Loucy (cell line): ENCODE measurements at regions not wholly inside any gene's neighbourhood (a gene's known extent, or its start where the extent isn't known, plus 50 kb on each side); places are given as distances from the start of the nearest gene placed in this dataset.

ENCODE experiments used
- H2AFZ ChIP-seq: fragments of 200-600 bp; sonication (generic); 2 replicates; pipeline ENCODE4 v1.6.0; 2016; ENCODE audit warnings: antibody characterized with exemption, mild to moderate bottlenecking, low read length, moderate library complexity
- H3F3A ChIP-seq: fragments of 200-600 bp; 2 replicates; pipeline ENCODE4 v1.6.0; 2016; ENCODE audit warnings: antibody characterized with exemption, low read depth, mild to moderate bottlenecking
- H3K27me3 ChIP-seq: fragments of 200-600 bp; sonication (generic); 2 replicates; pipeline ENCODE4 v1.6.1; 2014; ENCODE audit warnings: low read length, mild to moderate bottlenecking; ENCODE audit not compliant: insufficient read depth, poor library complexity, severe bottlenecking
- H3K36me3 ChIP-seq: fragments of 200-600 bp; sonication (generic); 2 replicates; pipeline ENCODE4 v1.6.1; 2016; ENCODE audit warnings: low read length; ENCODE audit not compliant: insufficient read depth
- H3K4me1 ChIP-seq: fragments of 200-600 bp; sonication (generic); 2 replicates; pipeline ENCODE4 v1.5.1; 2014; ENCODE audit warnings: low read length, mild to moderate bottlenecking; ENCODE audit not compliant: insufficient read depth, poor library complexity, severe bottlenecking
- H3K4me2 ChIP-seq: fragments of 200-600 bp; sonication (generic); 2 replicates; pipeline ENCODE4 v1.6.0; 2014; ENCODE audit warnings: antibody characterized with exemption, low read length, low read depth, mild to moderate bottlenecking; ENCODE audit not compliant: poor library complexity, severe bottlenecking
- H3K4me3 ChIP-seq: fragments of 200-600 bp; sonication (generic); 2 replicates; pipeline ENCODE4 v1.5.1; 2014; ENCODE audit warnings: low read length, mild to moderate bottlenecking, mixed read lengths; ENCODE audit not compliant: poor library complexity, severe bottlenecking
- H3K79me2 ChIP-seq: fragments of 200-600 bp; sonication (generic); 2 replicates; pipeline ENCODE4 v1.6.1; 2014; ENCODE audit warnings: low read length; ENCODE audit not compliant: insufficient read depth
- H3K9ac ChIP-seq: fragments of 200-600 bp; sonication (generic); 2 replicates; pipeline ENCODE4 v1.6.0; 2014; ENCODE audit warnings: mild to moderate bottlenecking, low read depth, low read length, moderate library complexity; ENCODE audit not compliant: poor library complexity, severe bottlenecking
- H3K9me2 ChIP-seq: fragments of 200-600 bp; sonication (generic); replicated peaks from 2 replicates; pipeline ENCODE4 v1.6.1; 2016; ENCODE audit warnings: low read depth, low read length, mixed read lengths
- H3K9me3 ChIP-seq: fragments of 200-600 bp; sonication (generic); 2 replicates; pipeline ENCODE4 v1.6.1; 2014; ENCODE audit warnings: mild to moderate bottlenecking, antibody characterized with exemption, low read length, low read depth; ENCODE audit not compliant: insufficient read depth
- H4K20me1 ChIP-seq: fragments of 200-600 bp; sonication (generic); 2 replicates; pipeline ENCODE4 v1.6.0; 2014; ENCODE audit warnings: antibody characterized with exemption, low read length, mild to moderate bottlenecking; ENCODE audit not compliant: insufficient read depth, poor library complexity, severe bottlenecking
- EZH2phosphoT487 ChIP-seq: fragments of 200-600 bp; IDR thresholded peaks from 2 replicates; pipeline ENCODE4 v1.6.1; 2018; ENCODE audit warnings: antibody characterized with exemption, mild to moderate bottlenecking, moderate library complexity, borderline replicate concordance
- TF ChIP-seq, protein P1 (sequence below): fragments of 200-600 bp; sonication (generic); conservative IDR thresholded peaks from 2 replicates; pipeline ENCODE4 v1.5.1; 2014; ENCODE audit warnings: mild to moderate bottlenecking, antibody characterized with exemption, low read length

GRCh38 chr17:73899839-73900238 lies 255.6 kb upstream of the SDK2 start:
- TF ChIP-seq EZH2phosphoT487: no peak
- TF ChIP-seq, protein P1, sequence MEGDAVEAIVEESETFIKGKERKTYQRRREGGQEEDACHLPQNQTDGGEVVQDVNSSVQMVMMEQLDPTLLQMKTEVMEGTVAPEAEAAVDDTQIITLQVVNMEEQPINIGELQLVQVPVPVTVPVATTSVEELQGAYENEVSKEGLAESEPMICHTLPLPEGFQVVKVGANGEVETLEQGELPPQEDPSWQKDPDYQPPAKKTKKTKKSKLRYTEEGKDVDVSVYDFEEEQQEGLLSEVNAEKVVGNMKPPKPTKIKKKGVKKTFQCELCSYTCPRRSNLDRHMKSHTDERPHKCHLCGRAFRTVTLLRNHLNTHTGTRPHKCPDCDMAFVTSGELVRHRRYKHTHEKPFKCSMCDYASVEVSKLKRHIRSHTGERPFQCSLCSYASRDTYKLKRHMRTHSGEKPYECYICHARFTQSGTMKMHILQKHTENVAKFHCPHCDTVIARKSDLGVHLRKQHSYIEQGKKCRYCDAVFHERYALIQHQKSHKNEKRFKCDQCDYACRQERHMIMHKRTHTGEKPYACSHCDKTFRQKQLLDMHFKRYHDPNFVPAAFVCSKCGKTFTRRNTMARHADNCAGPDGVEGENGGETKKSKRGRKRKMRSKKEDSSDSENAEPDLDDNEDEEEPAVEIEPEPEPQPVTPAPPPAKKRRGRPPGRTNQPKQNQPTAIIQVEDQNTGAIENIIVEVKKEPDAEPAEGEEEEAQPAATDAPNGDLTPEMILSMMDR: no peak
- H3K36me3 ChIP-seq: no peaks in the 10 kb centered on the region
- H3K79me2 ChIP-seq: no peaks in the 10 kb centered on the region
- no peak overlapping the region for H3K4me2 ChIP-seq
- H3K9ac ChIP-seq: no peak overlapping the region
- H3K4me3 ChIP-seq: no peak overlapping the region
- H3K4me1 ChIP-seq: no peaks in the 10 kb centered on the region
- H3F3A ChIP-seq: no peaks in the 10 kb centered on the region
- no peaks in the 10 kb centered on the region for H3K9me2 ChIP-seq
- H3K27me3 ChIP-seq: no peaks in the 10 kb centered on the region
- no peaks in the 10 kb centered on the region for H3K9me3 ChIP-seq
- H2AFZ ChIP-seq: no peak overlapping the region
- no peaks in the 10 kb centered on the region for H4K20me1 ChIP-seq

- no peaks in the 10 kb centered on the region for H3K9me3 ChIP-seq
- H3K27me3 ChIP-seq: no peaks in the 10 kb centered on the region
- no peak for TF ChIP-seq EZH2phosphoT487
- TF ChIP-seq, protein P1: no peak
- no peaks in the 10 kb centered on the region for H4K20me1 ChIP-seq
- no peaks in the 10 kb centered on the region for H3K4me1 ChIP-seq
- no peaks in the 10 kb centered on the region for H3K79me2 ChIP-seq
- H3F3A ChIP-seq: no peaks in the 10 kb centered on the region
- H3K9ac ChIP-seq: no peak overlapping the region
- H3K36me3 ChIP-seq: no peaks in the 10 kb centered on the region
- H3K4me2 ChIP-seq: no peak overlapping the region
- H3K9me2 ChIP-seq: no peaks in the 10 kb centered on the region
- H2AFZ ChIP-seq: no peak overlapping the region
- H3K4me3 ChIP-seq: no peak overlapping the region
These were observed 256.3 kb upstream of the SDK2 start for GRCh38 chr17:73900516-73900915.

DNA sequence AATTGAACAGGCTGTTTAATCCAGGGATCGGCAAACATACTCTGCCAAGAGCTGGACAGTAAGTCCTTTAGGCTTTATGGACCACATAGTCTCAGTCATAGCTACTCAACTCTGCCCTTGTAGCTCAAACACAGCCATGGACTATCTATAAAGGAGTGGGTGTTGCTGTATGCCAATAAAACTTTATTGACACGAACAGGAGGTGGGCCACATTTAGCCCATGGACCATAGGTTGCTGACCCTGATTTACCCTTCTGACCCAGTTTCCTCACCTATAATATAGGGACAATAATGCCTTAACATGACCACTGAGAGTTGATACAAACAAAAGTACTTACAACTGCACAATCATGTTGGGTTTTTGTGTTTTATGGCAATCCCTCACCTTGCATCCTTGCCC lies 257.0 kb upstream of the SDK2 start:
- H3K79me2 ChIP-seq: no peaks in the 10 kb centered on the region
- H2AFZ ChIP-seq: no peak overlapping the region
- H3K27me3 ChIP-seq: peaks cover 4% of the 10 kb centered on the region
- no peak for TF ChIP-seq EZH2phosphoT487
- TF ChIP-seq, protein P1: no peak
- H3K4me1 ChIP-seq: no peaks in the 10 kb centered on the region
- no peaks in the 10 kb centered on the region for H3K9me3 ChIP-seq
- no peaks in the 10 kb centered on the region for H4K20me1 ChIP-seq
- no peak overlapping the region for H3K9ac ChIP-seq
- H3K36me3 ChIP-seq: no peaks in the 10 kb centered on the region
- no peak overlapping the region for H3K4me2 ChIP-seq
- no peaks in the 10 kb centered on the region for H3K9me2 ChIP-seq
- no peak overlapping the region for H3K4me3 ChIP-seq
- H3F3A ChIP-seq: no peaks in the 10 kb centered on the region
